ENCODE measurements at regions not wholly inside any gene's neighbourhood (a gene's known extent, or its start where the extent isn't known, plus 50 kb on each side); places are given as distances from the start of the nearest gene placed in this dataset.

DNA sequence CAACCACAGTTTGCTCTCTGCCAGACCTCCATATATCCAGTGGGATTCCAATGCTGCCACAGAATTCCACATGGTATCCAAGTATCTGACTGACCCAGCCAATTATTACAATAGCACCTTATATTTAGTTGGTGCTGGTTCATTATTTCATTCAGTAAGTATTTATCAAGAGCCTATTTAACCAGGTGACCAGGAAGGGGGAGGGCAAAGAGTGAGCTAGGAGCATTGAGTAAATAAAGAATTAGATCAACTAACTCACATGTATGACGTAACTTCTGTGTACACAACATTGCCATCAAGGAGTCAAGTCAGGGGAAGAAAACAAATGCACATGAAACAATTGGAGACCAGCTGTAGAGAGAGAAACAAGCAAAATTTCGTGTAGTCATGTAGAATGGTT, 207.1 kb upstream of the PAPPA start:
- no peak for FAIRE-seq

DNA sequence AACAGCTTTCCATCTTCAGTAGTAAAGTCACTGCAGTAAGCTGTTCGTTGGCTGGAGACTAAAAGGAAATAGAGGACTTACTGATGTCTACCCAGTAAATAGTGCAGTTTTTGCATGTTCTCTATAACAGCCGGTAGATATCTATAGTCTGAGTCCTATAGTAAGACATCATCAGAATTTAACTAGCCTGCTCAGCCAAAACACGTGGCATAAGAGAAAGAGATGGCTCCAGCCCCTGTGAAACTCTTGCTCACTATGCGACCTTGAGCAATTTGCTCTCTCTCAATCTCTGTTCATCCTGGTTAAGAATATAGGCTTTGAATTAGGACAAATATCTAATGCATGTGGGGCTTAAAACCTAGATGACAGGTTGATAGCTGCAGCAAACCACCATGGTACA, 201.6 kb upstream of the PAPPA start:
- no peaks in the 10 kb centered on the region for H3K4me1 ChIP-seq (ENCODE audit: control insufficient read depth in 3 of 3, insufficient read depth in 2 of 3, low read depth in 1 of 3, low read length in 2 of 3)
- H3K36me3 ChIP-seq (ENCODE audit: control insufficient read depth in 3 of 3, insufficient read depth in 2 of 3, low read depth in 1 of 3, low read length in 3 of 3) = no peaks in the 10 kb centered on the region
- no peak for DNase-seq
- H3K27me3 ChIP-seq (ENCODE audit: control insufficient read depth in 3 of 3, insufficient read depth in 3 of 3, low read length in 3 of 3) = no peaks in the 10 kb centered on the region
- no peak for FAIRE-seq
- H3K4me3 ChIP-seq (ENCODE audit: low read depth in 1 of 3, low read length in 3 of 3) = no peak overlapping the region
- H3K9me3 ChIP-seq (ENCODE audit: control insufficient read depth in 2 of 2, insufficient read depth in 1 of 2, low read depth in 1 of 2, low read length in 1 of 2) = no peaks in the 10 kb centered on the region
- WGBS, 3 donors = 56 to 64% (median 56%) methylated on average over 4 of the region's 4 CpGs
- no peak overlapping the region for H3K27ac ChIP-seq (ENCODE audit: low read depth in 1 of 3, low read length in 2 of 3)

More for the DNA sequence above, 207.1 kb upstream of the PAPPA start:
- H3K27ac ChIP-seq (ENCODE audit: low read depth in 1 of 3, low read length in 2 of 3) = no peak overlapping the region
- H3K4me3 ChIP-seq (ENCODE audit: low read depth in 1 of 3, low read length in 3 of 3) = no peak overlapping the region
- no peak for DNase-seq
- peaks cover 0 to 2% (median 0%) of the 10 kb centered on the region in 3 donors for H3K27me3 ChIP-seq (ENCODE audit: control insufficient read depth in 3 of 3, insufficient read depth in 3 of 3, low read length in 3 of 3)
- no peaks in the 10 kb centered on the region for H3K4me1 ChIP-seq (ENCODE audit: control insufficient read depth in 3 of 3, insufficient read depth in 2 of 3, low read depth in 1 of 3, low read length in 2 of 3)
- H3K36me3 ChIP-seq (ENCODE audit: control insufficient read depth in 3 of 3, insufficient read depth in 2 of 3, low read depth in 1 of 3, low read length in 3 of 3) = no peaks in the 10 kb centered on the region
- H3K9me3 ChIP-seq (ENCODE audit: control insufficient read depth in 2 of 2, insufficient read depth in 1 of 2, low read depth in 1 of 2, low read length in 1 of 2) = no peaks in the 10 kb centered on the region
- WGBS, 3 donors = 15 to 48% (median 20%) methylated on average over 2 of the region's 2 CpGs

DNA sequence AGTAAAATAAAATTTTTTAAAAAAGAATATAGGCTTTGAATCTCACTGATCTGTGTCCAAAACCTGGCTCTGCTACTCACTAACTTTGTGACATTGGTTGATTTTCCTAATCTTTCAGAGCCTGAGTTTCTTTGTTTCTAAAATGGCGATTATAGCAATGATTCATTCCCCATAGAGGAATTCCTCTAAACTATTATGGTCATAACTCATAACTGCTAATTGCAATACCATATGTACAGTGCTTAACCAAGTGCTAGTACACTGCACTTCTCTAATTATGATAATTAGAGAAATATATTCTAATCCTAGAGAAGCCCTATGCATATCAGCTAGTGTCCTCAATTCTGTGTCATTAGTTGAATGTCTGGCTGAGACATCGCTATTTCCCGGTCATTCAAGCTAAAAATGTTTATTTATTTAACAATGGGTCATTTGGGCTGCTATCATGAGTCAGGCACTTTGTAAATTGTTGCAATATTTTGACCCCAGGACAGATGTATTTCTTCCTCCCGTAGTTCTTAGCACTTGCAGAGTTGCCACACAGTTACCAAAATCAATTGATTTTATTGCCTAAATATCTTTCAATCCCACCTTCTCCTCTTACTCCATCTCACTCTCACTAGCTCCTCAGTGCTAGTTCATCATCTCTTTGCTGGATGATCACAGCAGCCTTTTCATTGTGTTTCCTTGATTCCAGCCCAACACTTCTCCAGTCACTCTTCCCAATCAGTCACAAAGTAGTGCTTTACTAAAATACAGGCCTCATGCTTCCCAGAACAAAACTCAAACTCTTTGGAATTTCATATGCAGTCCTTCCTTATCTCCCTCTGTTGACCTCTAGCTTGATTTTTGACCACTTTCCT, 200.9 kb upstream of the PAPPA start:
- Histone ChIP-seq H3K36me3 (ENCODE audit: control insufficient read depth in 3 of 3, insufficient read depth in 2 of 3, low read depth in 1 of 3, low read length in 3 of 3) (no peaks in the 10 kb centered on the region), H3K4me3 (ENCODE audit: low read depth in 1 of 3, low read length in 3 of 3) (no peak overlapping the region), H3K4me1 (ENCODE audit: control insufficient read depth in 3 of 3, insufficient read depth in 2 of 3, low read depth in 1 of 3, low read length in 2 of 3) (no peaks in the 10 kb centered on the region), H3K27me3 (ENCODE audit: control insufficient read depth in 3 of 3, insufficient read depth in 3 of 3, low read length in 3 of 3) (no peaks in the 10 kb centered on the region), H3K9me3 (ENCODE audit: control insufficient read depth in 2 of 2, insufficient read depth in 1 of 2, low read depth in 1 of 2, low read length in 1 of 2) (no peaks in the 10 kb centered on the region), H3K27ac (ENCODE audit: low read depth in 1 of 3, low read length in 2 of 3) (peak overlapping the region in 1 of 3 donors; percentile 79)
- 58 to 67% (median 61%) methylated on average over 4 of the region's 4 CpGs for WGBS, 3 donors
- FAIRE-seq = no peak
- no peak for DNase-seq

DNA sequence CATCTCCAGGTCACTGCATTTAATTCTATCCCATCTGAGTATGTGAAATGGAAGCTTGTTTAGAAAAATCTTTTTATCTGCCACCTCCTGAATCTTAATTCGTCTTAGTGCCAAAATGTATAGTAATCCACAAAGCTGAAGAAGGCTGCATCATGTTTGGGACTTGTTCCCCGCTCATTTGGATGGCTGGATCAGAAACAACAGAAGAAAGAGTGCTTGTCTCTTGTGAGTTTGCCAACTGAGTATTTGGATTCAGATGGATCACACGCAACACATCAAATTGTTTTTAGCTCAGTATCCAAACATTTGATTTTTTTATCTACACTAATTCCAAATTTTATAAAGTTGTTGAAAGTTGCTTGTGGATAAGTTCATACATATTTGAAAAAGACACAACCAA, 197.2 kb upstream of the PAPPA start:
- no peaks in the 10 kb centered on the region for H3K36me3 ChIP-seq (ENCODE audit: control insufficient read depth in 3 of 3, insufficient read depth in 2 of 3, low read depth in 1 of 3, low read length in 3 of 3)
- no peaks in the 10 kb centered on the region for H3K27me3 ChIP-seq (ENCODE audit: control insufficient read depth in 3 of 3, insufficient read depth in 3 of 3, low read length in 3 of 3)
- 64 to 74% (median 73%) methylated on average over 3 of the region's 3 CpGs for WGBS, 3 donors
- H3K9me3 ChIP-seq (ENCODE audit: control insufficient read depth in 2 of 2, insufficient read depth in 1 of 2, low read depth in 1 of 2, low read length in 1 of 2) = no peaks in the 10 kb centered on the region
- H3K4me1 ChIP-seq (ENCODE audit: control insufficient read depth in 3 of 3, insufficient read depth in 2 of 3, low read depth in 1 of 3, low read length in 2 of 3) = no peaks in the 10 kb centered on the region
- DNase-seq (no peak), FAIRE-seq (no peak)
- no peak overlapping the region for H3K27ac ChIP-seq (ENCODE audit: low read depth in 1 of 3, low read length in 2 of 3)
- no peak overlapping the region for H3K4me3 ChIP-seq (ENCODE audit: low read depth in 1 of 3, low read length in 3 of 3)

DNA sequence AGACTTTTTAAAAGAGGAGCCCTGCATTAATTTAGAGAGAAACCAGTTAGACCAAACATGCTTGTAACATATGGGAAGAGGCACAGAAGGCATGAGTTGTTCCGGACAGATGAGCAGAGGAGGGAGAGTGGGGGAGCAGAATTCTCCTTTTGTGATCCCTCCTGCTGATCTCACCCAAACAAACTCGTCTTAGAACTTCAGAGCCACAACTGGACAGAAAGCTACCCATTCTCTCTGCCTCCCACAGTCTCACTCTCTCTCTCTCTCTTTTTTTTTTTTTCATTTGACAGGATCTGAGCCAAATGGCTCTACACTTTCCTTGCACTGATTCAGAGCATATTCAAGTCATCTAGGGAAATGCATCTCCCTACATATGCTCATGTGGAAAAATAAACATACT, 196.0 kb upstream of the PAPPA start:
- Histone ChIP-seq H3K4me3 (ENCODE audit: low read depth in 1 of 3, low read length in 3 of 3) (no peak overlapping the region), H3K27me3 (ENCODE audit: control insufficient read depth in 3 of 3, insufficient read depth in 3 of 3, low read length in 3 of 3) (no peaks in the 10 kb centered on the region), H3K4me1 (ENCODE audit: control insufficient read depth in 3 of 3, insufficient read depth in 2 of 3, low read depth in 1 of 3, low read length in 2 of 3) (no peaks in the 10 kb centered on the region), H3K27ac (ENCODE audit: low read depth in 1 of 3, low read length in 2 of 3) (no peak overlapping the region), H3K9me3 (ENCODE audit: control insufficient read depth in 2 of 2, insufficient read depth in 1 of 2, low read depth in 1 of 2, low read length in 1 of 2) (peaks cover 0 to 2% of the 10 kb centered on the region in 2 donors), H3K36me3 (ENCODE audit: control insufficient read depth in 3 of 3, insufficient read depth in 2 of 3, low read depth in 1 of 3, low read length in 3 of 3) (no peaks in the 10 kb centered on the region)
- 49 to 56% (median 53%) methylated on average over 2 of the region's 2 CpGs for WGBS, 3 donors
- DNase-seq = no peak
- FAIRE-seq = no peak

DNA sequence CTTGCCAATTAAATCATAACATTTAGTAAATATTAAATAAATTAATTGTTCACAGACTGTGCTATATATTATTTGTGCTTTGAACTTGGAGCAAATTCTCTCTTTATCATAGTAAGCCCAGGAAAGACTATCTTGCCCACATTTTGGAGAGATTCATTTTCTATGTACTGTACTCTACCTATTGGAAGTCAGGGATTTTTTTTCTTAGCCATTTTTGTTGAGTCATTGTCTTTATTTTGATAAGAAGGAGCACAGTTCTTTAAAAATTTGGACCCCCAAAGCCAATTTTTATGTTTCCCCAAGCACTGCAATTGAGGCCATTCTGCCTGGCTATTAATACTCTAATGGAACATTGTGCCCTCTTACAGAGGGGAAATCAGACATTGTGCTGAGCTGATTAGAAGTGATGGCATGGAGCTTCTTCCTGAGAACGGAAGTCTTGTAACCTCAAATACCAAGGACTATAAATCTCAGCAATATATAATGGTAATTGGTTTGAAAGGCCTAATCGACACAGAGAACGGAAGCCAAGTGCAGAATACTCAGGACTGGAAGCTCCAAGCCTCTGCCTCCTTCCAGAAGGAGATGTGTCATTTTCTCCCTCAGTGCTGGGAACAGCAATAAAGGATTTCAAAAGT, 188.8 kb upstream of the PAPPA start:
- H3K9me3 ChIP-seq (ENCODE audit: control insufficient read depth in 2 of 2, insufficient read depth in 1 of 2, low read depth in 1 of 2, low read length in 1 of 2) = peaks cover 0 to 5% of the 10 kb centered on the region in 2 donors
- no peaks in the 10 kb centered on the region for H3K4me1 ChIP-seq (ENCODE audit: control insufficient read depth in 3 of 3, insufficient read depth in 2 of 3, low read depth in 1 of 3, low read length in 2 of 3)
- no peak overlapping the region for H3K27ac ChIP-seq (ENCODE audit: low read depth in 1 of 3, low read length in 2 of 3)
- DNase-seq (no peak), FAIRE-seq (no peak)
- H3K4me3 ChIP-seq (ENCODE audit: low read depth in 1 of 3, low read length in 3 of 3) = no peak overlapping the region
- no peaks in the 10 kb centered on the region for H3K27me3 ChIP-seq (ENCODE audit: control insufficient read depth in 3 of 3, insufficient read depth in 3 of 3, low read length in 3 of 3)
- 72 to 84% (median 78%) methylated on average over 3 of the region's 3 CpGs for WGBS, 3 donors
- no peaks in the 10 kb centered on the region for H3K36me3 ChIP-seq (ENCODE audit: control insufficient read depth in 3 of 3, insufficient read depth in 2 of 3, low read depth in 1 of 3, low read length in 3 of 3)

DNA sequence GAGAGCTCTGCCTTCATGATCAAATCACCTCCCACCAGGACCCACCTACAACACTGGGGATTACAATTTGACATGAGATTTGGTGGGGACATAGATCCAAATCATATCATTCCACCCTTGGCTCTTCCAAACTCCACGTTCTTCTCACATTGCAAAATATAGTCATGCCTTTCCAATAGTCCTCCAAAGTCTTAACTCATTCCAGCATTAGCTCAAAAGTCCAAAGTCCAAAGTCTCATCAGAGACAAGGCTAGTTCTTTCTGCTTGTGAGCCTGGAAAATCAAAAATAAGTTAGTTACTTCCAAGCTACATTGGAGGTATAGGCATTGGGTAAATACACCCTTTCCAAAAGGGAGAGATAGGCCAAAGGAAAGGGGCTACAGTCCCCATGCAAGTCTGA, 186.9 kb upstream of the PAPPA start:
- whole genome bisulfite sequencing, 3 donors = 27 to 57% (median 38%) methylated on average over 1 of the region's 1 CpG
- H3K36me3 ChIP-seq (ENCODE audit: control insufficient read depth in 3 of 3, insufficient read depth in 2 of 3, low read depth in 1 of 3, low read length in 3 of 3) = no peaks in the 10 kb centered on the region
- no peaks in the 10 kb centered on the region for H3K4me1 ChIP-seq (ENCODE audit: control insufficient read depth in 3 of 3, insufficient read depth in 2 of 3, low read depth in 1 of 3, low read length in 2 of 3)
- H3K27ac ChIP-seq (ENCODE audit: low read depth in 1 of 3, low read length in 2 of 3) = no peak overlapping the region
- no peak overlapping the region for H3K4me3 ChIP-seq (ENCODE audit: low read depth in 1 of 3, low read length in 3 of 3)
- H3K9me3 ChIP-seq (ENCODE audit: control insufficient read depth in 2 of 2, insufficient read depth in 1 of 2, low read depth in 1 of 2, low read length in 1 of 2) = peaks cover 0 to 5% of the 10 kb centered on the region in 2 donors
- H3K27me3 ChIP-seq (ENCODE audit: control insufficient read depth in 3 of 3, insufficient read depth in 3 of 3, low read length in 3 of 3) = no peaks in the 10 kb centered on the region
- FAIRE-seq (no peak), DNase-seq (peak in 1 of 2 donors; percentile 5)

DNA sequence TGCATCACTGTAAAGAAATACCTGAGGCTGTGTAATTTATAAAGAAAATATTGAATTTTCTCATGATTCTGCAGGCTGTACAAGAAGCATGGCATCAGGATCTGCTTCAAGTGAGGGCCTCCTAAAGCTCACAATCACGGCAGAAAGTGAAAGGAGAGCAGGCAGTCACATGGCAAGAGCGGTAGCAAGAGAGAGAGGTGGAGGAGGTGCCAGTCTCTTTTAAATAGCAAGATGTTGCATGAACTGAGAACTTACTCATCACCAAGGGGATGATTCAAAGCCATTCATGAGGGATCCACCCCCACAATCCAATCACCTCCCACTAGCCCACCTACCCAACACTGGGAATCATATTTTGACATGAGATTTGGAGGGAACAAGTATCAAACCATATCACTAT, 184.5 kb upstream of the PAPPA start:
- Histone ChIP-seq H3K4me3 (ENCODE audit: low read depth in 1 of 3, low read length in 3 of 3) (no peak overlapping the region), H3K4me1 (ENCODE audit: control insufficient read depth in 3 of 3, insufficient read depth in 2 of 3, low read depth in 1 of 3, low read length in 2 of 3) (no peaks in the 10 kb centered on the region), H3K27me3 (ENCODE audit: control insufficient read depth in 3 of 3, insufficient read depth in 3 of 3, low read length in 3 of 3) (no peaks in the 10 kb centered on the region), H3K27ac (ENCODE audit: low read depth in 1 of 3, low read length in 2 of 3) (no peak overlapping the region), H3K36me3 (ENCODE audit: control insufficient read depth in 3 of 3, insufficient read depth in 2 of 3, low read depth in 1 of 3, low read length in 3 of 3) (no peaks in the 10 kb centered on the region), H3K9me3 (ENCODE audit: control insufficient read depth in 2 of 2, insufficient read depth in 1 of 2, low read depth in 1 of 2, low read length in 1 of 2) (peaks cover 0 to 3% of the 10 kb centered on the region in 2 donors)
- 55 to 76% (median 71%) methylated on average over 2 of the region's 2 CpGs for WGBS, 3 donors
- FAIRE-seq (no peak), DNase-seq (no peak)
